GM19324 (cell line): ENCODE measurements at regions not wholly inside any gene's neighbourhood (a gene's known extent, or its start where the extent isn't known, plus 50 kb on each side); places are given as distances from the start of the nearest gene placed in this dataset.

Source experiments
- ATAC-seq: cut with Tn5 transposase; IDR thresholded peaks from one replicate; pipeline ENCODE4 v1.9.1; 2021; ENCODE audit warnings: mild to moderate bottlenecking, moderate library complexity; ENCODE audit not compliant: unreplicated experiment, low FRiP score

DNA sequence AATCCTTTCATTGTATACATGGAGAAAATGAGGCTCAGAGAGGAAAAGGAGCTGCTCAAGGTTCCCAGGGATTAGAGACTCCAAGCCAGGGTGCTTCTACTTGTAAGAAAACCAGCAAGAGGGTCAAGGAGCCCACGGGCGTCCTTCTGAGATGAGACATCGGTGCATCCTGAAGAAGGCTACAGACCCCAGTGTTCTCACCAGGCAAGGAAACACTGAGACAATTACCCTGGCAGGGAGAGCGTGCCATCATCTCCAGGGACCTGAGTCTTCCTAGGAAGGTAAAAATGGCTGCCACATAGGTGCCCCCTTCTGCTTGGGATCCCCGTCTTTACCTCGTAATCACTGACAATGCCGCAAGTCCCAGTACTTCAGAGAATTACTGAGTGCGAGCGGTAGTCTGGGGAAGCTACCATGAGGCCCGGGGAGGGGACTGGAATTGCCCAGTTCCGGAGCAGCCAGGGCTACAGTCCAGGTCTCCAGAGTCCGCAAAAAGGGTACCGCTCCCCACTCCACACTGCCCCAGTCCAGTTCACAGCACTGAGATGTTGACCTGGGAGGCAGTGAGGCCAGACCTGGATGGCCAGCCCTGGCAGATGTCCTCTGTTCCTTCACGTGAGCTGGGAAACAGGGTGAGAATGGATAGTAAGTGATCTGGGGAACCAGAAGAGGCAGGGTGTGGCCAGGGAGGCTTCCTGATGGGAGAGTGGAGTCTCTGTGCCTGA is 164.7 kb upstream of the SMAD3 start:
- no peak for ATAC-seq

DNA sequence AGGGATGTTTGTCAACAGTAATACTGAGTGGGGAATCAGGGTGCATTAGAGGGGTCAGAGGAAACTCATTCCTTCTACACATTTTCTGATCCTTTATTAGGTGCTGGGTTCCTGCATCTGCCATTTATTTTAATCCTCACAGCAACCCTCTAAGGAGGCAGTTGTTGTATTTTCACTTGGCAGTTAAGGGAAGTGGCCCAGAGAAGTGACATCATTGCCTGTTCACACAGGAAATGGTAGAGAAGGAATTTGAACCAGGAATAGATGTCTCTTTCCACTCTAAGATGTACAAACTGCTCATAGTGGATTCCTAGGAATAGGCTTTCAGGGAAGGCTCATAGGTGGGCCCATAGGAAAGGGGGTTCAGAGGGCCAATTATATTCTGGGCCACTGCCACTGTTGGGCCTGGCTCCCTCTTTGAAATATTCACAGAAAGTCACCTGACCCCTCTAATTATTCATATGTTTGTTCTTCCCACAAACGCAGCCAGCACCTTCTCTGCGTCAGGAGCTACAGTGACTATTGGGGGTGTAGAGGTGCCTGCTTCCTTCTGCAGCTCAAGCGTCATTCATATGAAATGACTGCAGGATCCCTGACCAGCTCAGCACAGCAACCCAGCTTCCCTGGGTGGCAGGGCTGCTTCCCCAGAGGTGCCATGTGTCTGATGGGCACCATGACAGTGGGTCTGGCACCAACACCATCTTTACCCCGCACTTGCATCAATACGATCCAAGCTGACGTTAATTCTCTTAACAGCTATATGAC is 163.9 kb upstream of the SMAD3 start:
- ATAC-seq = no peak

DNA sequence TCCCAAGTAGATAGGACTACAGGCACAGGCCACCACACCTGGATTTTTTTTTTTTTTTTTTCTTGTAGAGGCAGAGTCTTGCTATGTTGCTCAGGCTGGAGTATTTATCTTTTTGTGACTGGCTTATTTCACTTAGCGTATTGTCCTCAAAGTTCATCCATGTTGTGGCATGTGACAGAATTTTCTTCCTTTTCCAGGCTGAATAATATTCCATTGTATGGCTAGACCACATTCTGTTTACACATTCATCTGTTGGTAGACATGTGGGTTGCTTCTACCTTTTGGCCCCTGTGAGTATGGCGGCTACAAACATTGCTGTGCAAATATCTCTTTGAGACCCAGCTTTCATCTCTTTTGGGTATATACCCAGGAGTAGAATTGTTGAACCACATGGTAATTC is 160.2 kb upstream of the SMAD3 start:
- no peak for ATAC-seq

DNA sequence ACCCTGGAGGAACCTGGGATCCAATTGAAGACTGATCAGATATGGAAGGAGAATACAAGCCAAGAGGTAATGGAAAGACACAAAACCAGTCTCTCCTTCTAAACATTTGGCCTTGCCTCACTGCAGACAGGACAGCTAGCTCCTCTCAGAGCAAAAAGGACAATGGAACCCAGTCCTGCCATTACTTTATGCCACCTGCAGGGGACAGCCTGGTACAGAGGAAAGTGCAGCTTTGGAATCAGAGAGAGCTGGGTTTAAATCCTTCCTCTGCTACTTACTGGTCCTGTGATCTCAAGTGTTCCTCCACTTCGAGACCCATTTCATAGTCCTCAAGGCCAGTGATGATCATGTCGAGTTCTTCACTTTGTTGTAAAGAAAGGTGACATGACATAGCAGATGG is 159.4 kb upstream of the SMAD3 start:
- no peak for ATAC-seq

DNA sequence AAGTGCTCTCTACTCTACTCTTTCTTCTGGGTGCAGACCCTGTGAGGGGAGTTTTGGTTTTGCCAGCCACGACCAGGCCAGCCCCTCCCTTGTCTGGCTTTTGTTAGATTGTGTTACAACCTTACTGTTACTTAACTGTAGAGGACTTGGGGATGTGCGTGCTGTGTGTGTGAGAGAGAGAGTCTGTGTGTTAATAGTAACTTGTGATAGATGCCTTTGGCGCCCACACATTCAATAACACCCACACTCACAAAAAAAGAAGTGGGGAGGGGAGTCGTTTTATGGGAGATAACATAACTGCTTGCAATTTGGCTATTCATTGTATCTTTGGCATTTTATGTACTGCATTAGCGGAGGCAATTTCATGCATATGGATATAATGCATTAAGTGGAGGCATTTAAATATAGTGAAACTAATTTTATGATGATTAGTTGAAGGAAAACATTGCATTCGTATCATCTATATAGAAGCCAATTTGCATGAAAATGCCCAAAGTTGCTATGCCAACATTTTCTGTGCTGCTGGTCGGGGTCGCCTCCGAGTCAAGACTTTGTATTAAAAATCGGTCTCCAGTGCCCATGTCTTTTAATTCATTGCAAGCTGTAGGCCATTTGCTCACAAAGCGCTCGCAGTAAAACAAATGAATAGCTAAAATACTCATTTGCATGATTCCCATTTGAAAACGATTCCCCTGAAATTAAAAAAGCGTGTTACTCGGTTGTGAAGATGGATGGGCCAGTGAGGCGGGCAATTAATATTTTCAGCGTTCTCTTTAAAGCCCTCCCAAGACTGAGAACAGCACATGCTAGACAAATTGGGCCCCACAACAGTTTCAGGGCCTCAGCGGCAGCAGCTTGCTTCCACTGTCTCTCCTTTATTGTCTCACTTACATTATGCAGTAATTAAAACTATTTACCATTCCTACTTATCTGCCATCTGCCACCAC is 158.5 kb upstream of the SMAD3 start:
- ATAC-seq = no peak

DNA sequence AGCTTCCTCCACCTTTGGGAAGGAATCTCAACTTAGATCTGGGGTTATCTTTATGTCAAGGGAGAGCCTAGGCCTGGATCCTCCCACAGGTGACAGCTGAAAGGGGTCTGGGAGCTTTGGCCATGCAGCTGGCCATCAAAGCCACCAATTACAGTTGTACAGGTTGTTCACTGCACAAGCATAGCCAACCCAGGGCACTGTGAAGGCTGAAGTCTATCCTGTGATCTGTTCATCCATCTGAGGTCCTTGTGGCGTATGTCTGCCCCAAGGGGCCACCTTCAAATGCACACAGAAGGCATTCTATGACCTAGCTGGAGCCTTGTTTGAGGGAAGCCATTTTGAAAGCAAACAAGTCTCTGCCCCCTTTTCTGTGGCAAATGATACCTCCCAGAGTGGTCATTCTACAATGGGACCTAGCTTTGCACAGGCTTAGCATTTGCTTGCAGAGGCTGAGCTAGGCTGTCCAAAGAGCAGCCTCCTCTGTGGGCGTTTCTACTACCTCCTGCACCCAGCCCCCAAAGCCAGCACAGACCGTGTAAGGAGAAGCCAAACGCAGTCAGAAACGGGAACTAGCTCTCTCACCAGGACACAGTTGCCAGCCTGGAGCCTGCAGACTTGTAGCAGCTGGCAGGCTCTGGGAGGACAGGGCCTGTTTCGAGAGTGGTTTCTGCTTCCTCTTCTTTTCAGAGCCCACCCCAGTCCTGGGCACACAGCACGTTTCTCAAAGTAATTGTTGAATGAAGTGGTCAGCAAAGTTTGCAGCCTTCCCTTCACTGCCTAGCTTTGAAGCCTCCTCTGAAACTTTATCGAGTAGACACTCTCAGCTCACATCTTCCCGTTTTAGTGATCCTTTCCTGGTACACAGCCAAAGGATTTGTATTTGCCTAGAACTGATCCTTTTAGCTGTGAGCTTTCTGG is 157.3 kb upstream of the SMAD3 start:
- peak; percentile 40 for ATAC-seq

DNA sequence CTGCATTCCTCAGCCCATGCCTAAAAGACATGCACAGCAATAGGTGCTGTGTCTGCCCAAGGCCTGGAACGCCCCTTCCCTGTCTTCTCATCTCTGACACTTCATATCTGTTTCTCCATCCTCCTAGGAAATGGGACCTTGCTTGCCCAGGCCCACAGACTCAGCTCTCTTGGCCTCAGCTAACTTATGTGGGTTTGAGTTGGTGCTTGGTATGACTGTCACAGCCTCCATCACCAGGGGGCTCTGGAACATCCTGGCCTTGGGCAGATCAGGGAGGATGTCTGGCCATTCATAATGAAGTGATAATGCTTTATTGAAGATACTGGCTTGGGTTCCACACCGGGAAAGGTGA is 156.7 kb upstream of the SMAD3 start:
- no peak for ATAC-seq

DNA sequence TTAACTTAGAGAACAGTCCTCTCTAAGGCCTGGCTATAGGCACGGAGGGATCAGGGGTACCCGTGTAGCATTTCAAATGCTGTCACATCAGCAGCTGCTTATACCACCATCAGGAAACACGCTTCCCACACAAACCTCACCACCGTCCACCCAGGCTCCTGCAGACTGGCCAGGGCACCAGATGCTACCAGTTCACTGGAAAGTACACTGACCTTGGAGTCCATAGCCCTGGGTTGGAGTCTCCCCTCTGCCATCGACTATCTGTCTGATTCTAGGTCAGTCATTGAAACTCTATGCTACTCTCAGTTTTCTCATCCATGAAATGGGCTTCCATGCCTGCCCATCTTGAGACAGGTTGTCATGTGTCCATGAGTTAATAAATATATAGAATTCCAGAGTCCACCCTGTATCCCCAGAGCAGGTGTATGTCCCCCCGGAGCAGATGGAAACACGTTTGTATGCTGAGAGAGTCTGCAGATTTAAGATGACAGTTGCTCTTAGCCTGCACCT is 156.0 kb upstream of the SMAD3 start:
- no peak for ATAC-seq

DNA sequence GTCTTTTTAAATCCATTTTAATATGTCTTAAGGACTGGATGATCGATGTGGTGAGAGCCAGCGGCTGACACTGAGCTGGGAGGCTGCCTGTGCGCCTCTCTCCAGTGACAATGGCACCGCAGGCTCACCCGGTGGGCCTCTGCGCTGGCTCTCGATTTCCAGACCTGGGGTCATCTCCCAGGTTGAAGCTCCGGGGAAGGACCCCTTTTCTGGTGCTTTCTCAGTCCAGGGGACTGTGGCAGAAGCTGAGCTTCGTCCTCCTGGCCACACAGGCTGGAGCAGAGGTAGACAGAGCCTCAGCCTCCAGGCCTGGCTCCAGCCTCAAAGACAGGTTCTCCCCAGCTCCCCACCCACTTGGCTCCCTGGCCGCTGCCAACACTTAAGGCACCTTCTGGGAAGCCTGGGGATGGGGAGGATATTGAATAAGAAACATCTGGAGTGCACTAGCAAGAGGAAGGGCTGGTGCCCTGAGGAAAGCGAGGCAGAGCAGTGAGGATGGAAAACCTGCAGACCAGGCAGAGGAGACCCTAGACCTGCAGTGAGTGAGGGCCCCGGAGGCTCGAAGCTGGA is 154.2 kb upstream of the SMAD3 start:
- no peak for ATAC-seq

DNA sequence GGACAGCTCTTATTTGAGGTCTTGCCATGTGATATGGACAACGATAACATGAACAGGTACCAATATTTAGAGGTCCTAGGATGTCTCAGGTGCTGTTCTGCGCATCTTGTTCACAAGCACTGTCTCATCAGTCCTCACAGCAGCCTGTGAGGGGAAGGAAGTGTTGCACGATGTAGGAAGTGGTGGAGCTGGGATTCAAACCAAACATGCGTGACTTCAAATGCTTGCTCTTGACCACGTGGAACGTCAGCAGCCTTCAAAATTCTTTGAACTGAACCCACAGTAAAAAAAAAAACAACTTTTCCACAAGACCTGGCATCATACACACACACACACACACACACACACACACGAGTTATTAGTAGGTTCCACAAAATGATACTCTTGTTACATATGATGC is 153.4 kb upstream of the SMAD3 start:
- ATAC-seq = no peak

DNA sequence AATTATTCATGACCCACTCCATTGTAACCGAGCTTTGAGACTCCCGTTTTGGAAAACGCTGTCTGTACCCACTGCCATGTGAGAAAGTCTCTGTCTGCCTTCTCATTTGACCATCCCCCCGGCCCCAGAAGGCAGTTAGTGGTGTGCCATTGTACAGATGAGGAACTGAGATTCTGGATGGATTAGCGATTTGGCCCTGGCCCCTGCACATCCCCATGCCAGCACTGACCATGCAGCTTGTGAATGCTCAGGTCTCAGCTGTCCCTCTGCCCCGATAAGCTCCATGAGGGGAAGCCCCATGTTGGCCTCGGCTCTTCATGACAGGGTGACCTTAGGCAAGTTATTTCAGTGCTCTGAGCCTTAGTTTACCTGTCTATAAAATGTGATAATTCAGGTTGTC is 153.0 kb upstream of the SMAD3 start:
- no peak for ATAC-seq

DNA sequence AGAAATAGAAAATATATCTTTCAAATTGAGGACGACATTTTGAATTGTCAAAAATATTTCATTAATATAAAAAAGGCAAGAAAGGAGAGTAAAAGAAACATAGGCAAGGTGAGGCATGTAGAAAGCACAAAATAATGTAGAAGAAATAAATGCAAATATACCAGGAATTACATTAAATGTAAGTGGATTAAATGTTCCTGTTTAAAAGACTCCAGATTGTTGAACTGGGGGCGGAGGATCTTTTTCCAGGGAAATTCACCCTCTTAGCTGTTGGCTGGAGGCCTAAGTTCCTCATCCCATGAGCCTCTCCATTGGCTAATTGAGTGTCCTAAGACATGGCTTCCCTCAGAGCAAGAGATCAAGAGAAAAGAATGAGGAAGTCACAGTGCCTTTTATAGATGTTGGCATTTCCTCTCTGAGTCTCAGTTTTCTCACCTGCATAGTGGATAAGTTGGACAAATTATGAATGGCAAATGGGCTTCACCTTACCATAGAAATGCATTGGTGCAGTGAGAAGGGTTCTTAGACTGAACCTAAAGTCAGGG is 147.4 kb upstream of the SMAD3 start:
- ATAC-seq = no peak

DNA sequence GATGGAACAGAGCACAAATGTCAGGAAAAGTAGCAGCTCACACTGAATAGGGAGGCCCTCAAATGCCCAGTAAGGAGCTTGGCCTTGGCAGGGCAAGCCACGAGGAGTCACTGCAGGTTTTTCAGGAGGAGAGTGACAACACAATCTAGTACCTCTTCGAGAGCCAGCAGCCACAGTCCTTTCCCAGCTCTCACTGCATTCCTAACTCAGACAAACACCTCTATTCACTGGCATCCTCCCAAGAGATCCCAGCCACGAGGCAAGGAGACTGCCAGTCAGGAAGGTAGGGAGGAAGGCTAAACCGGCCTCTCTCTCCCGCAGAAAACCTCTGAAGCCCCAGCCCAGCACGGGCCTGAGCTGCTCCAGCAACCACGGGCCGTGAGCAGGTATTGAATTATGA is 146.0 kb upstream of the SMAD3 start:
- ATAC-seq = no peak

DNA sequence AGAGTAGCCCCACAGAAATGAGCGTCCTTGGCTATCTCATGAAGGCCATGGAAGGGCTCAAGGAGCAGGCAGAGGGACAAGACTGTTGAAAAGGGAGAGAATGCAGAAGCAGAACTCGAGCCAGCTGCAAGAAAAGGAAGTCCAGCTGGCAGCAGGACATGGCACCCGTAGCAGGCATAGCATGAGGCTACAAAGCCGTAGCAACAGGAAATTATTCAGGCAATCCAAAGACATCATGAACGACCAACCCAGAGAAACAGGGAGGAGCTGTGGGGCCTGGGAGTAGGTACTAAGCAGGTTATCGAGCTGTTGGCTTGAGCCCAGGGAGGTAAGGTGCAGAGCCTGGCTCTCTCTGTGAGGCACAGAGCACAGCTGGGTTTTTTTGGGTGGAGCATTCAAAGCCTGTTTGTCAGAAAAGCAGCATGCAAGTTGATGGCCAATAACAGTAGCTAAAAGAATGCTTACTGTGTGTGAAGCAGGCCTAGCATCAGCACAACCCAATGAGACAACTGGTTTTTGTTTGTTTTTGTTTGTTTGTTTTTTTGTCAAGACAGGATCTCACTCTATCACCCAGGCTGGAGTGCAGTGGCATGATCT is 144.0 kb upstream of the SMAD3 start:
- no peak for ATAC-seq

DNA sequence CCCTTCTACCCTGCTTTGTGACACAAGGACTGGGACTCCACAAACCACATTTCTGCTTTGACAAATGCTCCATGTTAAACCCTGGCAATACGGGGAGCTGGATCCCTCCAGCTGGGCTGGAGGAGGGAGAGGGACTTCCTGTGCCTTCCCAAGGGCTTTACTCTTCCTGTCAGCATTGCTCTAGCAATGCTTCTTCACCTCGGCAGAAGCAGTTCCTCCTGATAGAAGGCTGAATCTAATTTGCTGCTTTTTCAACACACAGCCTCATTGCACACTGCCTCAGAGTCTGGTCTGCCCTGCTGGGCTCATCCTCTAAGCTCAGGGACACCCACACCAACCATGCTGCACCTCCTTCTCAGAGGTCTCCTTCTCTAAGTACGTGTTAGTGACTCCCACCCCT is 142.8 kb upstream of the SMAD3 start:
- no peak for ATAC-seq

DNA sequence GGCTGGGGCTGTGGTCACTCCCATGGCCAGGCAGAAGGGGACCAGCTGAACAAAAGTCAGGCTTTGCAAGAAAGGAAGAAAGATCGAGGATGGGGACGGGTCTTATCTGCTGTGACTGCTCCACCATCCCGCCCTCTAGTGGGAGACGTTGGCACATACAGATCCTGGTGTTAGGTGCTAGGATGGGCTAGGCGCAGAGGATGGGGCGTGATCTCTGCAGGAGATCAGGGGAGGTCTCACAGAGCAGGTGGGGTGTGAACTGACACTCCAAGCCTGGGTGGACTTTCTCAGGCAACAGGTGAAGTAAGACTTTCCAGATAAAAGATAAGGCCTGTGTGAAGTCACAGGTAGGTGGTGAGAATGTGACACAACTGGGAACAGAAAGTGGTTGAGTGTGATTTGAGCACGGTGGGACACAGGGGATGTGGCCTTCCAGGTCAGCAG is 141.9 kb upstream of the SMAD3 start:
- ATAC-seq = no peak

DNA sequence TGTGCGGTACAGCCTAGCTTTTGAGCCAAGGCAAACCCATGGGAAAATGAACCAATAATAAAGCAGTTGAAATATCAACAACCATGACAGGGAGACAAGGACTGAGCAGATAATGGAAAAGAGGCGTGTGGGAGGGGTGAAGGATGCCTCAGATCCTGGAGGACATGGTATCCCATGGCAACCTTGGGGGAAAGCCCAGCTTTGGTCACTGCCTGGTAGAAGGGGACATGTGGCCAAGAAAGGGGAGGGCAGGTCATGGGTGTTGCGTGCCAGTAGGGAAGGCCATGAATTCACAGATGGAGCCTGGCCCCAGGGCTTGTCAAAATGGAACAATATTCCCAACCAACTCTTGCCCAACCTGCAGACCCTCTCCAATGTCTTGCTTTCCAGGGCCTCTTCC is 140.5 kb upstream of the SMAD3 start:
- no peak for ATAC-seq

DNA sequence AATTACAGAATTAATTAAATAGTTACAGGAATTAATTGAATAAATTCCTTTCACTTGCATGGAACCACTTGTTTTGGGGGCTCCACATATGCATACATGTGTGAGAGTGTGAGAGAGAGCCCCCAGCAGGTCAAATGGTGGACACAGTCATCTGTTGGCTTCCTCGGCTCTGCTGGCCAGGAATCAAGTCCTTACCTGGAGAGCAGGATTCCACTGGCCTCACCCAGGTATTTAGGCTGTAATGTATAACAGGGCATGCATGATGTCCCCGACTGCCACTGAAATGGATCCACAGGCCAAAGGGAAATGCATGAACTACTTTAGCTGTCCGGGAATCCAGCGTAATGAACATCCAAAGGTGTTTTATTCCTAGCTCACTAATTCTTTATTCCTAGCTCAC is 139.7 kb upstream of the SMAD3 start:
- no peak for ATAC-seq
